GM12872 (cell line): ENCODE measurements at regions not wholly inside any gene's neighbourhood (a gene's known extent, or its start where the extent isn't known, plus 50 kb on each side); places are given as distances from the start of the nearest gene placed in this dataset.

Experiments used
- CTCF ChIP-seq: IDR thresholded peaks from 3 replicates; pipeline ENCODE4 v1.5.1; 2011; ENCODE audit warnings: low read depth, mild to moderate bottlenecking, low read length, moderate library complexity; ENCODE audit not compliant: insufficient read depth

DNA sequence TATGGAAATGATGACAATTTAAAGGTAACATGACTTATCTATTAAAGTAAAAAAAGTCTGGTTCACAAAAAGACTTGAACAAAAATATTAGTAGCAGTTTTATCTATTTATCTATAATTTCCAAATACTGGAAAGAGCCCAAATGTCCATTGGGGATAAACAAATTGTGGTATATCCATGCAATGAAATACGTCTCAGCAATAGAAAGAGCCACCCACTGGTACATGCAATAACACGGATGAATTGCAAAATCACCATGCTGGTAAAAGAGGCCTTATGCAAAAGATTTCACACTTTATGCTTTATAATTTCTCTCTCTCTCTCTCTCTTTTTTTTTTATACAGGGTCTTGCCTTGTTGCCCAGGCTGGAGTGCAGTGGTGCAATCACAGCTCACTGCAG lies 91.4 kb upstream of the ASAP2 start:
- no peak for TF ChIP-seq CTCF

DNA sequence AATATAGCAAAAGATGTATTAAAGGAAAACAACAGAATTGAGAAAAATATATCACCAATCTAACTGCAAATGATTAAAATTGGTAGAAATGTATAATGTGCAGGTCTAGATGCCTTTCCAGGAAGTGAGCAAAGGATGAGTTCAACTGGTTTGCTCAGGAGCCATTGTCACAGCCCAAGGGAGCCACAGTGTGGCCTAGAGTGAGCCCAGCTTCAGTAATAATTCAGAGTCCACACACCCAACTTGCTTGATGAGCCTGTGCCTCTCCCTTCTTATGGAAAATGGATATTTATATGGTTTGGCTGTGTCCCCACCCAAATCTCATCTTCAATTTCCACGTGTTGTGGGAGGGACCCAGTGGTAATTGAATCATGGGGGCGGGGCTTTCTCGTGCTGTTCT lies 92.2 kb upstream of the ASAP2 start:
- TF ChIP-seq CTCF: peak; percentile 20; the same call in 1 of the 3 replicates

- no peak for TF ChIP-seq CTCF
These were observed 92.7 kb upstream of the ASAP2 start for GRCh38 chr2:9113916-9114315.

DNA sequence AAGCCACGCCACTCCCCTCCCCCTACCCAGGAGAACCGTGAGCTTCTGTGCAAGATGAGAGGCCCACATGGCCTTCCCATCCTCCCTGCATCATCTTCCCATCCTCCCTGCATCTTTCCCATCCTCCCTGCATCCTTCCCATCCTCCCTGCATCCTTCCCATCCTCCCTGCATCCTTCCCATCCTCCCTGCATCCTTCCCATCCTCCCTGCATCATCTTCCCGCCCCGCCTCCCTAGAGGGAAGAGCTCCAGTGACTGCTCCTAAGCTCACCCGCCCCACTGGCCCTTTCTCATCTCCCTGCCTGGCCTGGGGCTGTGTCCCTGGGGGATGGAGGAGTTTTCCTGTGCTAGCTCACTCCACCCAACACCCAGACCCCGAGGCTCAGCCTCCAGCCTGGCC lies 93.3 kb upstream of the ASAP2 start:
- no peak for TF ChIP-seq CTCF

- no peak for TF ChIP-seq CTCF
These were observed 94.4 kb upstream of the ASAP2 start for GRCh38 chr2:9112079-9112721.

DNA sequence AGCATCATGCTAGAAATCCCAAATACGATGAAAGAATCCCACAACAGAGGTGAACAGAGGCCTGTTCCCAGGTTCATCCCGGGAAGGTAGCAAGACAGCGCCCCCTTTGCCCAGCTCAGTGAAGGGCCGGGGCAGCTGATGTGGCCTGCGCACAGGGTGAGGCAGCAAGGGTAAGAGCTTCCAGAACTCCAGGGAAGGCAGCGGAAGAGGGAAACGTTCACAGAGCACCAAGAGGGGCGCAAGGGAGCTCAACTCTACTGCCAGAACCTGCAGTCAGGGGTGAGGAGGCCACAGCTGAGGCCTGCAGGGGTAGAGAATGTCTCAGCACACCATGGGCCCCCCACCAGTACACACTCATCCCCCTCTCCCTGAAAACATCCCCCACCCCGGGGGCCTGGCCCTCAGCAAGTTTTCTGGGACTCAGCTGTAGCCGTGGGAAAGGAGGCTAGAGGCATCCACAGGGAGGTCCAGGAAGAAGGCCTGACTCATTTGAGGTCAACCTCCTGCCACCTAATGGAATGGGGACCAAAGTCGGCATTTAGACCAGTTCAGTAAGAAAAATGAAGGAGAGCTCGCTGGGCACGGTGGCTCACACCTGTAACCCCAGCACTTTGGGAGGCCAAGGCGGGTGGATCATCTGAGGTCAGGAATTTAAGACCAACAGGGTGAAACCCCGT lies 95.6 kb upstream of the ASAP2 start:
- peak; percentile 20; the same call in 1 of the 3 replicates for TF ChIP-seq CTCF

- TF ChIP-seq CTCF: no peak
These were observed 96.2 kb upstream of the ASAP2 start for GRCh38 chr2:9110346-9110884.
